ENCODE measurements at regions not wholly inside any gene's neighbourhood (a gene's known extent, or its start where the extent isn't known, plus 50 kb on each side); places are given as distances from the start of the nearest gene placed in this dataset.

- DNase-seq (ENCODE audit: low read depth) = no peak
- TF ChIP-seq, protein P1, sequence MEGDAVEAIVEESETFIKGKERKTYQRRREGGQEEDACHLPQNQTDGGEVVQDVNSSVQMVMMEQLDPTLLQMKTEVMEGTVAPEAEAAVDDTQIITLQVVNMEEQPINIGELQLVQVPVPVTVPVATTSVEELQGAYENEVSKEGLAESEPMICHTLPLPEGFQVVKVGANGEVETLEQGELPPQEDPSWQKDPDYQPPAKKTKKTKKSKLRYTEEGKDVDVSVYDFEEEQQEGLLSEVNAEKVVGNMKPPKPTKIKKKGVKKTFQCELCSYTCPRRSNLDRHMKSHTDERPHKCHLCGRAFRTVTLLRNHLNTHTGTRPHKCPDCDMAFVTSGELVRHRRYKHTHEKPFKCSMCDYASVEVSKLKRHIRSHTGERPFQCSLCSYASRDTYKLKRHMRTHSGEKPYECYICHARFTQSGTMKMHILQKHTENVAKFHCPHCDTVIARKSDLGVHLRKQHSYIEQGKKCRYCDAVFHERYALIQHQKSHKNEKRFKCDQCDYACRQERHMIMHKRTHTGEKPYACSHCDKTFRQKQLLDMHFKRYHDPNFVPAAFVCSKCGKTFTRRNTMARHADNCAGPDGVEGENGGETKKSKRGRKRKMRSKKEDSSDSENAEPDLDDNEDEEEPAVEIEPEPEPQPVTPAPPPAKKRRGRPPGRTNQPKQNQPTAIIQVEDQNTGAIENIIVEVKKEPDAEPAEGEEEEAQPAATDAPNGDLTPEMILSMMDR (IDR thresholded peaks at IDR 0.05; ENCODE audit: insufficient read depth, low read depth, low read length) = no peak
- H3K4me3 ChIP-seq (ENCODE audit: low read depth, low read length) = no peak overlapping the region
Observed at GRCh38 chr14:44374906-44375305, 132.2 kb downstream of the FSCB start.

GRCh38 chr14:44372807-44373489 lies 134.1 kb downstream of the FSCB start:
- TF ChIP-seq, protein P1 (IDR thresholded peaks at IDR 0.05; ENCODE audit: insufficient read depth, low read depth, low read length) = no peak
- no peak for DNase-seq (ENCODE audit: low read depth)
- H3K4me3 ChIP-seq (ENCODE audit: low read depth, low read length) = no peak overlapping the region

GRCh38 chr14:44372231-44372630 lies 134.9 kb downstream of the FSCB start:
- DNase-seq (ENCODE audit: low read depth) = no peak
- TF ChIP-seq, protein P1 (IDR thresholded peaks at IDR 0.05; ENCODE audit: insufficient read depth, low read depth, low read length) = no peak
- H3K4me3 ChIP-seq (ENCODE audit: low read depth, low read length) = no peak overlapping the region

- no peak overlapping the region for H3K4me3 ChIP-seq (ENCODE audit: low read depth, low read length)
- no peak for DNase-seq (ENCODE audit: low read depth)
- TF ChIP-seq, protein P1 (IDR thresholded peaks at IDR 0.05; ENCODE audit: insufficient read depth, low read depth, low read length) = no peak
Observed at GRCh38 chr14:44370727-44371126, 136.4 kb downstream of the FSCB start.

DNA sequence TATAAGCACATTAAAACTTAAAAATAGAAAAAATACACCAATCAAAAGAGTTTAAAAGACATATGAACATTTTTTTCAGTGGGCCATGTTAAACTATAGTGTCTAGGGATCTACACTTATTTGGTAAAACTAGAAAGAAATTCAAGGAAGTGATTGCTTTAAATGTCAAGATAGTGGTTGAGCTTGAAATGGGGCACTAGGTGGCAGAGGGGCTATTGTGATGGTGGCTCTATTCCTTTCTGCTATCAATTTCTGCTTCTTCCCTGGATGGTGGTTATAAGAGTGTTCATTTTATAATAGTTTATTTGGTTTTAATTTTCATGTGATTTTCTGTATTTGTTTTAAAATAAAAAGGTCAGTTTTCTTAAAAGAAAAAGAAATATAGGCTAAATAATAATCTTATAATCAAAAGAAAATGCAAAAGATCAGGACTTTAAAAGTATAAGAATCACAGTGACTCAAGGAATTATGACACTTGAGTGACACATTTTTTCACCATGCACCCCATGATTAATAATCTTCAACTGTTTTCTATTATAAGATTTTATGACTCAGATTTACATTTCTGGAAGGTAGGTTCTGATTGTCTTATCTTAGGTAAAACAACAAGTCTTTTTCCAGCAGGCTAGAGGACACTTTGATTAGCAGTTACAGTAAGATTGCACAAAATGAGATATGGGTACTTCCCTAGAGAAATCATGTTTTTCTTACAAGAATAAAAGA lies 137.5 kb downstream of the FSCB start:
- no peak for DNase-seq (ENCODE audit: low read depth)
- H3K4me3 ChIP-seq (ENCODE audit: low read depth, low read length) = no peak overlapping the region
- TF ChIP-seq, protein P1 (IDR thresholded peaks at IDR 0.05; ENCODE audit: insufficient read depth, low read depth, low read length) = no peak

- TF ChIP-seq, protein P1 (IDR thresholded peaks at IDR 0.05; ENCODE audit: insufficient read depth, low read depth, low read length) = no peak
- DNase-seq (ENCODE audit: low read depth) = no peak
- H3K4me3 ChIP-seq (ENCODE audit: low read depth, low read length) = no peak overlapping the region
Observed at GRCh38 chr14:44361083-44361482, 146.0 kb downstream of the FSCB start.

Data from fibroblast of villous mesenchyme (primary cell).